GM12891 (cell line): ENCODE measurements at regions not wholly inside any gene's neighbourhood (a gene's known extent, or its start where the extent isn't known, plus 50 kb on each side); places are given as distances from the start of the nearest gene placed in this dataset.
A peak's percentile ranks its signal among the peaks of the same experiment; 100 is the strongest.
"Not testable (repeated sequence)": the region's sequence is repeated elsewhere in the genome, so short reads cannot be mapped to it uniquely, and the experiment has no call there.

Experiments used
- PAX5 ChIP-seq: IDR thresholded peaks from 2 replicates; pipeline ENCODE4 v1.6.1; 2011; ENCODE audit warnings: low read length, moderate library complexity, mild to moderate bottlenecking; ENCODE audit not compliant: insufficient read depth, severe bottlenecking
- POLR2A ChIP-seq: IDR thresholded peaks from 2 replicates; pipeline ENCODE4 v1.6.1; 2011; ENCODE audit warnings: low read depth, low read length, control low read depth
- POLR2AphosphoS5 ChIP-seq: IDR thresholded peaks from 2 replicates; pipeline ENCODE4 v1.6.1; 2011; ENCODE audit warnings: low read depth, low read length, control low read depth
- POU2F2 ChIP-seq: IDR thresholded peaks from 2 replicates; pipeline ENCODE4 v1.6.1; 2011; ENCODE audit warnings: low read depth, mild to moderate bottlenecking, control low read depth, low read length, moderate library complexity
- SPI1 ChIP-seq: IDR thresholded peaks from 2 replicates; pipeline ENCODE4 v1.6.1; 2011; ENCODE audit warnings: low read depth, low read length, control low read depth
- TAF1 ChIP-seq: IDR thresholded peaks from 2 replicates; pipeline ENCODE4 v1.6.1; 2011; ENCODE audit warnings: low read depth, low read length, control low read depth

GRCh38 chr16:21501223-21501868 is 98.0 kb upstream of the METTL9 start:
- TF ChIP-seq POLR2A, POLR2AphosphoS5, TAF1, POU2F2, PAX5: not testable (repeated sequence)
- TF ChIP-seq SPI1: 0 out of 2 replicates have a peak, but pooled peaks have one; percentile 17
